PFSK-1 (cell line): ENCODE measurements at regions not wholly inside any gene's neighbourhood (a gene's known extent, or its start where the extent isn't known, plus 50 kb on each side); places are given as distances from the start of the nearest gene placed in this dataset.

Experiments
- FOXP2 ChIP-seq: optimal IDR thresholded peaks from 2 replicates; pipeline ENCODE3; 2011; ENCODE audit warnings: borderline replicate concordance, control low read depth, inconsistent platforms; ENCODE audit not compliant: insufficient read depth; ENCODE audit errors: extremely low read length, extremely low read depth
- POLR2AphosphoS5 ChIP-seq: IDR thresholded peaks from 2 replicates; pipeline ENCODE4 v1.6.1; 2012; ENCODE audit warnings: low read depth, mild to moderate bottlenecking, control low read depth, low read length, moderate library complexity
- REST ChIP-seq, 2 experiments: IDR thresholded peaks; 2 replicates each; pipeline versions ENCODE4 v1.6.1 to v1.8.0; 2011 to 2012; ENCODE audit warnings: low read depth in 2 of 2, low read length in 2 of 2, control low read depth in 1 of 2, inconsistent platforms in 1 of 2, mild to moderate bottlenecking in 1 of 2, moderate library complexity in 1 of 2; ENCODE audit not compliant: insufficient read depth in 1 of 2
- SIN3A ChIP-seq: IDR thresholded peaks from 2 replicates; pipeline ENCODE4 v1.6.1; 2012; ENCODE audit warnings: mild to moderate bottlenecking, low read length, moderate library complexity, borderline replicate concordance; ENCODE audit not compliant: insufficient read depth
- TAF1 ChIP-seq: IDR thresholded peaks from 2 replicates; pipeline ENCODE4 v1.6.1; 2012; ENCODE audit warnings: low read length, control low read depth, borderline replicate concordance; ENCODE audit not compliant: insufficient read depth

- TF ChIP-seq REST (IDR thresholded peaks at IDR 0.05; ENCODE audit: insufficient read depth in 1 of 2, low read depth in 2 of 2, low read length in 2 of 2) (no peak), SIN3A (no peak), TAF1 (no peak), FOXP2 (no peak), POLR2AphosphoS5 (no peak)
Measured at GRCh38 chr10:59448616-59449015, 86.3 kb upstream of the FAM13C start.

GRCh38 chr10:59435707-59436106, 73.4 kb upstream of the FAM13C start:
- TF ChIP-seq POLR2AphosphoS5 (no peak), FOXP2 (no peak), TAF1 (no peak), REST (IDR thresholded peaks at IDR 0.05; ENCODE audit: insufficient read depth in 1 of 2, low read depth in 2 of 2, low read length in 2 of 2) (no peak), SIN3A (no peak)

- TF ChIP-seq REST (IDR thresholded peaks at IDR 0.05; ENCODE audit: insufficient read depth in 1 of 2, low read depth in 2 of 2, low read length in 2 of 2): no peak
- TF ChIP-seq TAF1: no peak
- TF ChIP-seq SIN3A: no peak
- no peak for TF ChIP-seq FOXP2
Measured at GRCh38 chr10:59434463-59435321, 72.3 kb upstream of the FAM13C start.

- no peak for TF ChIP-seq SIN3A
- TF ChIP-seq FOXP2: no peak
- no peak for TF ChIP-seq TAF1
- TF ChIP-seq REST (IDR thresholded peaks at IDR 0.05; ENCODE audit: insufficient read depth in 1 of 2, low read depth in 2 of 2, low read length in 2 of 2): no peak
- TF ChIP-seq POLR2AphosphoS5: no peak
Measured at GRCh38 chr10:59433720-59434428, 71.5 kb upstream of the FAM13C start.
